GM12891 (cell line): ENCODE measurements at regions not wholly inside any gene's neighbourhood (a gene's known extent, or its start where the extent isn't known, plus 50 kb on each side); places are given as distances from the start of the nearest gene placed in this dataset.

Experiments
- POLR2A ChIP-seq: IDR thresholded peaks from 2 replicates; pipeline ENCODE4 v1.6.1; 2011; ENCODE audit warnings: low read depth, low read length, control low read depth
- POLR2AphosphoS5 ChIP-seq: IDR thresholded peaks from 2 replicates; pipeline ENCODE4 v1.6.1; 2011; ENCODE audit warnings: low read depth, low read length, control low read depth

- no peak for TF ChIP-seq POLR2AphosphoS5
- TF ChIP-seq POLR2A, result no peak
These were observed 167.2 kb downstream of the SETD4 start for GRCh38 chr21:35893156-35893555.
